Fibroblast of pulmonary artery (primary cell): ENCODE measurements at regions not wholly inside any gene's neighbourhood (a gene's known extent, or its start where the extent isn't known, plus 50 kb on each side); places are given as distances from the start of the nearest gene placed in this dataset.

Source experiments
- DNase-seq: peaks from one replicate; pipeline ENCODE4 v3.0.0-alpha.2; 2010; ENCODE audit warnings: low read depth
- H3K4me3 ChIP-seq: replicated peaks from 2 replicates; pipeline ENCODE4 v1.5.1; 2011; ENCODE audit warnings: low read depth, mild to moderate bottlenecking, control low read depth, low read length, moderate library complexity
- CTCF ChIP-seq: IDR thresholded peaks from 2 replicates; pipeline ENCODE4 v1.5.1; 2011; ENCODE audit warnings: mild to moderate bottlenecking, control low read depth, low read length, inconsistent platforms; ENCODE audit errors: missing control alignments

GRCh38 chr3:193981504-193981903 lies 154.4 kb upstream of the HES1 start:
- DNase-seq: no peak
- H3K4me3 ChIP-seq: no peak overlapping the region
- TF ChIP-seq CTCF: no peak

- no peak overlapping the region for H3K4me3 ChIP-seq
- TF ChIP-seq CTCF: no peak
- peak; percentile 50 for DNase-seq
Measured at GRCh38 chr3:193982258-193982659, 153.7 kb upstream of the HES1 start.

- DNase-seq: no peak
- no peak overlapping the region for H3K4me3 ChIP-seq
- TF ChIP-seq CTCF: no peak
Measured at GRCh38 chr3:193983846-193984818, 151.8 kb upstream of the HES1 start.

- no peak for DNase-seq
- TF ChIP-seq CTCF: no peak
- H3K4me3 ChIP-seq: no peak overlapping the region
Measured at GRCh38 chr3:193984876-193985275, 151.1 kb upstream of the HES1 start.

GRCh38 chr3:193987186-193987585 lies 148.8 kb upstream of the HES1 start:
- peak; percentile 19 for DNase-seq
- H3K4me3 ChIP-seq: no peak overlapping the region
- TF ChIP-seq CTCF: no peak

- H3K4me3 ChIP-seq: no peak overlapping the region
- no peak for TF ChIP-seq CTCF
- no peak for DNase-seq
Measured at GRCh38 chr3:193989186-193989585, 146.8 kb upstream of the HES1 start.
